ENCODE measurements at regions not wholly inside any gene's neighbourhood (a gene's known extent, or its start where the extent isn't known, plus 50 kb on each side); places are given as distances from the start of the nearest gene placed in this dataset.

GRCh38 chr2:60071490-60071831, 482.0 kb downstream of the BCL11A start:
- no peak for TF ChIP-seq CTCF (IDR thresholded peaks at IDR 0.05)
- TF ChIP-seq EZH2 (IDR thresholded peaks at IDR 0.05; ENCODE audit: borderline replicate concordance, insufficient read depth, low read depth, low read length, poor library complexity, severe bottlenecking) = no peak
